ENCODE measurements at regions not wholly inside any gene's neighbourhood (a gene's known extent, or its start where the extent isn't known, plus 50 kb on each side); places are given as distances from the start of the nearest gene placed in this dataset.
"Not testable (repeated sequence)": the region's sequence is repeated elsewhere in the genome, so short reads cannot be mapped to it uniquely, and the experiment has no call there.

DNA sequence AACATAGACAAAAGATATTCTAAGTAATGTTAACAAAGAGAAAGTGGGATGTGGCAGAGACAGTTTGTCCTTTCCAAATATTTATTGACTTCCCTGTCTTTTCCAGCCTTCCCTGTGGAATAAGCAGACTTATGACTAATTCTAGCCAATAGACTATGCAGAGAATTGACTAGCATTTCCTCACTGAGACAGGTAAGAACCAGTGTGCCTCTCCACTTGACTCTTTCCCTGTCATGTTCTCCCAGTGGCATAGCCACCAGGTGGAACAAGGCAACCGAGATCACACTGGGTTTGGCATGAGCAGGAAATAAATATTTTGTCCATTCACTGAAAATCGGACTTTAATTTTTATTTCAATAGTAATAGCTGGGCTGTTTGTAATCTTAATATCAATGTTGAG, 168.1 kb upstream of the CTAGE1 start:
- TF ChIP-seq, protein P1, sequence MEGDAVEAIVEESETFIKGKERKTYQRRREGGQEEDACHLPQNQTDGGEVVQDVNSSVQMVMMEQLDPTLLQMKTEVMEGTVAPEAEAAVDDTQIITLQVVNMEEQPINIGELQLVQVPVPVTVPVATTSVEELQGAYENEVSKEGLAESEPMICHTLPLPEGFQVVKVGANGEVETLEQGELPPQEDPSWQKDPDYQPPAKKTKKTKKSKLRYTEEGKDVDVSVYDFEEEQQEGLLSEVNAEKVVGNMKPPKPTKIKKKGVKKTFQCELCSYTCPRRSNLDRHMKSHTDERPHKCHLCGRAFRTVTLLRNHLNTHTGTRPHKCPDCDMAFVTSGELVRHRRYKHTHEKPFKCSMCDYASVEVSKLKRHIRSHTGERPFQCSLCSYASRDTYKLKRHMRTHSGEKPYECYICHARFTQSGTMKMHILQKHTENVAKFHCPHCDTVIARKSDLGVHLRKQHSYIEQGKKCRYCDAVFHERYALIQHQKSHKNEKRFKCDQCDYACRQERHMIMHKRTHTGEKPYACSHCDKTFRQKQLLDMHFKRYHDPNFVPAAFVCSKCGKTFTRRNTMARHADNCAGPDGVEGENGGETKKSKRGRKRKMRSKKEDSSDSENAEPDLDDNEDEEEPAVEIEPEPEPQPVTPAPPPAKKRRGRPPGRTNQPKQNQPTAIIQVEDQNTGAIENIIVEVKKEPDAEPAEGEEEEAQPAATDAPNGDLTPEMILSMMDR (IDR thresholded peaks at IDR 0.05; ENCODE audit: control extremely low read depth, extremely low read depth, low read depth, missing control alignments), result no peak
- CTCF ChIA-PET, result no interaction called here
- DNase-seq (ENCODE audit: extremely low spot score), result no peak
- POLR2A ChIA-PET, result no interaction called here

GRCh38 chr18:22591222-22591621, 173.5 kb upstream of the CTAGE1 start:
- POLR2A ChIA-PET, result no interaction called here
- CTCF ChIA-PET, result no interaction called here
- no peak for DNase-seq (ENCODE audit: extremely low spot score)
- TF ChIP-seq, protein P1 (IDR thresholded peaks at IDR 0.05; ENCODE audit: control extremely low read depth, extremely low read depth, low read depth, missing control alignments), result no peak

- DNase-seq (ENCODE audit: extremely low spot score), result no peak
- TF ChIP-seq, protein P1 (IDR thresholded peaks at IDR 0.05; ENCODE audit: control extremely low read depth, extremely low read depth, low read depth, missing control alignments), result no peak
- CTCF ChIA-PET, result no interaction called here
- POLR2A ChIA-PET, result no interaction called here
Measured at GRCh38 chr18:22594155-22594690, 176.5 kb upstream of the CTAGE1 start.

DNA sequence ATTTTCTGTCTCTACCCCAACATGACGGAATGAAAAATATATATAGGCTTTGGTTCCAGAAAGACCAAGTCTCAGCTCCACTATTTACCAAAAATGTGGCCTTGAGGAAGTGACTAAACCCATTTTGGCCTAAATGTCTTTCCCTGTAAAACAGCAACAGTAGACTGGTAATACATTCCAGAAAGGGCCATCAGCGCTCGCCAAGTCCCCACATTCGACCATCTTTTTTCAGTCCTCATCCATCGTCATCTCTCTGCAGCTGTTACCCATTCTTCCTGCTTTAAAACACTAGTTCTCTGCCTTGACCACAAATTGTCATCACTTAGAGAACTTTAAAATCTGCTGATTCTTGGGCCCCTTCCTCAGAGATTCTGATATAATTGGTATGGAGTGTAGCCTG, 183.8 kb upstream of the CTAGE1 start:
- ChIA-PET CTCF (no interaction called here), POLR2A (no interaction called here)
- TF ChIP-seq, protein P1 (IDR thresholded peaks at IDR 0.05; ENCODE audit: control extremely low read depth, extremely low read depth, low read depth, missing control alignments), result no peak
- no peak for DNase-seq (ENCODE audit: extremely low spot score)

DNA sequence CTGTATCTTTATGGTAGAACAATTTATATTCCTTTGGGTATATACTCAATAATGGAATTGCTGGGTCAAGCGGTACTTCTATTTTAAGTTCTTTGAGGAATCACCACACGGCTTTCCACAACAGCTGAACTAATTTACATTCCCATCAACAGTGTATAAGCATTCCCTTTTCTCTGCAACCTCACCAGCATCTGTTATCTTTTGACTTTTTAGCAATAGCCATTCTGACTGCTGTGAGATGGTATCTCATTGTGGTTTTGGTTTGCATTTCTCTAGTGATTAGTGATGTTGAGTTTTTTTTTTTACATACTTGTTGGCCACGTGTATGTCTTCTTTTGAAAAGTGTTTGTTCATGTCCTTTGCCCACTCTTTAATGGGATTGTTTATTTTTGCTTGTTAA, 184.7 kb upstream of the CTAGE1 start:
- CTCF ChIA-PET; DNase-seq (ENCODE audit: extremely low spot score); POLR2A ChIA-PET: not testable (repeated sequence)

DNA sequence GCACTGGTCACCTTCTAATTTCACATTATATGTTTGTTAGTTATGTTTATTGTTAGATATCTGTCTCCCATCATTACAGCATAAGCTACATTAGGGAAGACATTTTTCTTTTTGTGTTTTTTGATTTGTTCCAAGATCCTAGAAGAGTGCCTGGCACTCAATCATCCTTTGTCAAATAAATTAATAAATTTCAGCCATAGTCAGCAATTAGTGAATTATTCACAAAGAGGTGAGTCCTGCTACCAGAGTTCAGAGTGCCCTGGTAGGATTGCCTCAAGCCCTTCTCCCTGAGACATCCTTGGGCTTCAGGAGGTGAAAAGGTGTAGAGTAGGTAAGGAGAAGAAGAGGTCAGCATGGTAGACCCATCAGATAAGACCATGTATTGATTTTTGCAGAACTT, 186.2 kb upstream of the CTAGE1 start:
- ChIA-PET CTCF (no interaction called here), POLR2A (no interaction called here)
- DNase-seq (ENCODE audit: extremely low spot score), result no peak
- TF ChIP-seq, protein P1 (IDR thresholded peaks at IDR 0.05; ENCODE audit: control extremely low read depth, extremely low read depth, low read depth, missing control alignments), result no peak

DNA sequence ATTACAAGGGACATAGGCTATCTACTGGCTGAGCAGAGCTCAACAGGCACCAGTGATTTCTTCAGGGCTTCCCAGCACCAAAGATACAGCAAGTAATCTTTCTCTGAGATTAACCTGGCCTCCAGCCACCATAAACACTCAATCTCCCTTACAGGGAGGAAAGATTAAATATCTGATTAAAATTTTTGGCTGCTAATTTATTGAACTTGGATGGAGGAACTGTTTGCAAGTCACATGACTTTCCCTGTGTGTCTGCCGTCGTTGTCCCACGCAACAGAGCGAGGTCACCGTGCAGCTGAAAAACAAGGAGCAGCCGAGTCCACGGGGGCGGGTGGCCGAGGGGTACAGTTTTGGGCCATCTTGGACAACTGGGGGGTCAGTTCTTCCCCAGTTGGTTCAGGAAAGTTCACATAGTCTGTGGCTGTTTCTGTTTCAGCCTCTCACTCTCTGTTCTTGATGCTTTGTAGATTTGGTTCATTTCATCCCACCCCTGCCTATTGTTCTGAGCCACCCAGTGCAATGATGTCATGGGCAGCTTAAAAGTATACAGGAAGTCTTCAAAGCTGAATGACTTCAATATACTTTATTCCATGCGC, 186.8 kb upstream of the CTAGE1 start:
- TF ChIP-seq, protein P1 (IDR thresholded peaks at IDR 0.05; ENCODE audit: control extremely low read depth, extremely low read depth, low read depth, missing control alignments), result no peak
- ChIA-PET CTCF (no interaction called here), POLR2A (no interaction called here)
- DNase-seq (ENCODE audit: extremely low spot score), result no peak

Data from GM10248 (cell line).